Nephron progenitor cell (in vitro differentiated cells): ENCODE measurements at regions not wholly inside any gene's neighbourhood (a gene's known extent, or its start where the extent isn't known, plus 50 kb on each side); places are given as distances from the start of the nearest gene placed in this dataset.

Experiments used
- DNase-seq: peaks from one replicate; pipeline ENCODE4 v3.0.0; 2021
- H3K27ac Mint-ChIP-seq: 2 replicates; pipeline ENCODE4 v1.8.0; 2021; ENCODE audit warnings: mild to moderate bottlenecking, moderate library complexity, mixed read lengths
- H3K27me3 Mint-ChIP-seq: 2 replicates; pipeline ENCODE4 v1.8.0; 2021; ENCODE audit warnings: mild to moderate bottlenecking, low read depth, mixed read lengths; ENCODE audit not compliant: poor library complexity
- H3K36me3 Mint-ChIP-seq: 2 replicates; pipeline ENCODE4 v1.8.0; 2021; ENCODE audit warnings: low read depth, mixed read lengths
- H3K4me1 Mint-ChIP-seq: 2 replicates; pipeline ENCODE4 v1.8.0; 2021; ENCODE audit warnings: mixed read lengths
- H3K4me3 Mint-ChIP-seq: 2 replicates; pipeline ENCODE4 v1.8.0; 2021; ENCODE audit warnings: mild to moderate bottlenecking, moderate library complexity, mixed read lengths
- H3K9me3 Mint-ChIP-seq: 2 replicates; pipeline ENCODE4 v1.8.0; 2021; ENCODE audit warnings: mild to moderate bottlenecking, moderate library complexity, mixed read lengths
- CTCF ChIP-seq: fragments of 200-600 bp; sonication (generic); IDR thresholded peaks from 2 replicates; pipeline ENCODE4 v1.5.0; 2021; ENCODE audit warnings: antibody characterized with exemption

GRCh38 chr16:89042711-89043551, 50.7 kb upstream of the ACSF3 start:
- Mint-ChIP-seq H3K9me3 (no peaks in the 10 kb centered on the region), H3K27me3 (peaks cover 32% of the 10 kb centered on the region), H3K4me1 (peaks cover 6% of the 10 kb centered on the region), H3K27ac (no peak overlapping the region), H3K36me3 (no peaks in the 10 kb centered on the region), H3K4me3 (no peak overlapping the region)
- peak; percentile 1 for DNase-seq
- TF ChIP-seq CTCF = no peak

GRCh38 chr16:89043636-89044417, 49.8 kb upstream of the ACSF3 start:
- peaks cover 12% of the 10 kb centered on the region for H3K4me1 Mint-ChIP-seq
- H3K4me3 Mint-ChIP-seq = no peak overlapping the region
- no peak overlapping the region for H3K27ac Mint-ChIP-seq
- TF ChIP-seq CTCF = no peak
- no peaks in the 10 kb centered on the region for H3K36me3 Mint-ChIP-seq
- DNase-seq = no peak
- H3K9me3 Mint-ChIP-seq = no peaks in the 10 kb centered on the region
- H3K27me3 Mint-ChIP-seq = peaks cover 23% of the 10 kb centered on the region
